ENCODE measurements at regions not wholly inside any gene's neighbourhood (a gene's known extent, or its start where the extent isn't known, plus 50 kb on each side); places are given as distances from the start of the nearest gene placed in this dataset.
"Not testable (repeated sequence)": the region's sequence is repeated elsewhere in the genome, so short reads cannot be mapped to it uniquely, and the experiment has no call there.

DNA sequence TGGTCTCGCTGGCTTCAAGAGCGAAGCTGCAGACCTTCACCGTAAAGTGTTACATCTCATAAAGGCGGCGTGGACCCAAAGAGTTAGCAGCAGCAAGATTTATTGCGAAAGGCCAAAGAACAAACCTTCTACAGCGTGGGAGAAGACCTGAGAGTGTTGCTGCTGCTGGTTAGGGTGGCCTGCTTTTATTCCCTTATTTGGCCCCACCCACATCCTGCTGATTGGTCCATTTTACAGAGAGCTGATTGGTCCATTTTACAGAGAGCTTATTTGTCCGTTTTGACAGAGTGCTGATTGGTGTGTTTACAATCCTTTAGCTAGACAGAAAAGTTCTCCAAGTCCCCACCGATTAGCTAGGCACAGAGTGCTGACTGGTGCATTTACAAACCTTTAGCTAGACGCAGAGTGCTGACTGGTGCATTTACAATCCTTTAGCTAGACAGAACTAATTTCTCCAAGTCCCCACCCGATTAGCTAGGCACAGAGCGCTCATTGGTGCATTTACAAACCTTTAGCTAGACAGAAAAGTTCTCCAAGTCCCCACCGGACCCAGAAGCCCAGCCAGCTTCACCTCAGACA is 57.6 kb upstream of the SNAPC3 start:
- not testable (repeated sequence) for H3K36me3 ChIP-seq (ENCODE audit: control insufficient read depth, insufficient read depth, low read length); H3K23ac ChIP-seq (ENCODE audit: low read length); H3K56ac ChIP-seq (ENCODE audit: low read length); H3K27ac ChIP-seq (ENCODE audit: low read depth, low read length); H4K5ac ChIP-seq (ENCODE audit: low read length); H4K8ac ChIP-seq (ENCODE audit: low read depth, low read length); H3K18ac ChIP-seq (ENCODE audit: low read length); H2BK5ac ChIP-seq (ENCODE audit: low read length); H2AK5ac ChIP-seq (ENCODE audit: low read length); H3K27me3 ChIP-seq (ENCODE audit: insufficient read depth, low read length, poor library complexity); H3K79me1 ChIP-seq (ENCODE audit: low read length); H3K79me2 ChIP-seq (ENCODE audit: control insufficient read depth, insufficient read depth, low read length); H3K4ac ChIP-seq (ENCODE audit: low read depth, low read length); H3K4me1 ChIP-seq (ENCODE audit: control insufficient read depth, low read depth, low read length); H3K4me3 ChIP-seq (ENCODE audit: low read length); H3K4me2 ChIP-seq (ENCODE audit: low read length); H3K9ac ChIP-seq (ENCODE audit: low read length); DNase-seq; H2BK120ac ChIP-seq (ENCODE audit: low read depth, low read length); H2BK15ac ChIP-seq (replicated peaks; ENCODE audit: low read depth)
- no CpG with 5 or more reads among the region's 13 CpGs for WGBS (ENCODE audit: extremely low coverage, insufficient coverage, low lambda C conversion rate)

DNA sequence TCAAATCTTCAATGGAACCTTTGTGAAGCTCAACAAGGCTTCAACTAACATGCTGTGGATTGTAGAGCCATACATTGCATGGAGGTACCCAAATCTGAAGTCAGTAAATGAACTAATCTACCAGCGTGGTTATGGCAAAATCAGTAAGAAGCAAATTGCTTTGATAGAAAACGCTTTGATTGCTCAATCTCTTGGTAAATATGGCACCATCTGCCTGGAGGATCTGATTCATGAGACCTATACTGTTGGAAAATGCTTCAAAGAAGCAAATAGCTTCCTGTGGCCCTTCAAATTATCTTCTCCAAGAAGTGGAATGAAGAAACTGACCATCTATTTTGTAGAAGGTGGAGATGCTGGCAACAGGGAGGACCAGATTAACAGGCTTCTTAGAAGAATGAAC is 54.7 kb upstream of the TTC39B start:
- H3K79me2 ChIP-seq (ENCODE audit: control insufficient read depth, insufficient read depth, low read length), result no peaks in the 10 kb centered on the region
- WGBS (ENCODE audit: extremely low coverage, insufficient coverage, low lambda C conversion rate), result no CpG with 5 or more reads among the region's 2 CpGs

DNA sequence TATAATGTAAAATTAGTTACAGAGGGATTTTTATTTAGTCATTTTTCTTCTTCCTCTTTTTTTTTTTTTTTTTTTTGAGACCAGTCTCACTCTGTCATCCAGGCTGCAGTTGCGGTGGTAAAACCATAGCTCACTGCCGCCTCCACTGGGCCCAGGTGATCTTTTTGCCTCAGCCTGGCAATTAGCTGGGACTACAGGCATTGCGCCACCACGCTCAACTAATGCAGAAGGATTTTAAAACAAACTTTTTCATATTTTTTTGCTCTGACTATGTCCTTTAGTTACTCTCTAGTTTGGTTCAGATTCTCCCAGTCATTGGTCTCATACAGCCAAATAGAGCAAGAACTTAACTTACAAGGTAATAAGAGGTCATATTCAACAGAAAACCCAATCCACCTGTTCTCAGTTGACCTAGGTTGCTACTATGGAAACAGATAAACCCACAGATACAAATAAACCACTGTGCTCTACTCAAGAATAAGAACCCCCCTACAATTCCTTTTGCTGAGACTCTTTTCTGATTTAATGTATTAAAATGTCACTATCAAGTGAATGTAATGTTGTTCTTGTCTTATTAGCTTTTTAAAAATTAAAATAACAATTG is 50.1 kb upstream of the TTC39B start:
- Histone ChIP-seq H3K9ac (ENCODE audit: low read length) (no peak overlapping the region), H3K36me3 (ENCODE audit: control insufficient read depth, insufficient read depth, low read length) (no peaks in the 10 kb centered on the region), H3K4me2 (ENCODE audit: low read length) (no peak overlapping the region), H3K23ac (ENCODE audit: low read length) (no peak overlapping the region), H3K79me1 (ENCODE audit: low read length) (no peaks in the 10 kb centered on the region), H2AK5ac (ENCODE audit: low read length) (no peak overlapping the region), H3K56ac (ENCODE audit: low read length) (no peak overlapping the region), H3K4me3 (ENCODE audit: low read length) (no peak overlapping the region), H3K4me1 (ENCODE audit: control insufficient read depth, low read depth, low read length) (peaks cover 2% of the 10 kb centered on the region), H3K27ac (ENCODE audit: low read depth, low read length) (no peak overlapping the region), H4K5ac (ENCODE audit: low read length) (no peak overlapping the region), H2BK5ac (ENCODE audit: low read length) (no peak overlapping the region), H3K27me3 (ENCODE audit: insufficient read depth, low read length, poor library complexity) (no peaks in the 10 kb centered on the region), H3K4ac (ENCODE audit: low read depth, low read length) (no peak overlapping the region), H3K18ac (ENCODE audit: low read length) (no peak overlapping the region), H3K79me2 (ENCODE audit: control insufficient read depth, insufficient read depth, low read length) (no peaks in the 10 kb centered on the region), H2BK15ac (replicated peaks; ENCODE audit: low read depth) (no peak overlapping the region), H4K8ac (ENCODE audit: low read depth, low read length) (no peak overlapping the region), H2BK120ac (ENCODE audit: low read depth, low read length) (no peak overlapping the region)
- WGBS (ENCODE audit: extremely low coverage, insufficient coverage, low lambda C conversion rate), result no CpG with 5 or more reads among the region's 4 CpGs
- DNase-seq, result peak; percentile 85

More for the DNA sequence above, 54.7 kb upstream of the TTC39B start:
- Histone ChIP-seq H2BK120ac (ENCODE audit: low read depth, low read length) (no peak overlapping the region), H3K18ac (ENCODE audit: low read length) (no peak overlapping the region), H3K4ac (ENCODE audit: low read depth, low read length) (no peak overlapping the region), H4K8ac (ENCODE audit: low read depth, low read length) (no peak overlapping the region), H3K36me3 (ENCODE audit: control insufficient read depth, insufficient read depth, low read length) (no peaks in the 10 kb centered on the region), H3K23ac (ENCODE audit: low read length) (peak overlapping the region; percentile 56), H3K27me3 (ENCODE audit: insufficient read depth, low read length, poor library complexity) (no peaks in the 10 kb centered on the region), H3K9ac (ENCODE audit: low read length) (no peak overlapping the region), H3K4me3 (ENCODE audit: low read length) (no peak overlapping the region), H2BK15ac (replicated peaks; ENCODE audit: low read depth) (no peak overlapping the region), H3K79me1 (ENCODE audit: low read length) (no peaks in the 10 kb centered on the region), H3K56ac (ENCODE audit: low read length) (no peak overlapping the region), H3K27ac (ENCODE audit: low read depth, low read length) (no peak overlapping the region), H2BK5ac (ENCODE audit: low read length) (no peak overlapping the region), H3K4me2 (ENCODE audit: low read length) (no peak overlapping the region), H3K4me1 (ENCODE audit: control insufficient read depth, low read depth, low read length) (no peaks in the 10 kb centered on the region), H4K5ac (ENCODE audit: low read length) (no peak overlapping the region), H2AK5ac (ENCODE audit: low read length) (no peak overlapping the region)
- DNase-seq, result no peak
